GM18511 (cell line): ENCODE measurements at regions not wholly inside any gene's neighbourhood (a gene's known extent, or its start where the extent isn't known, plus 50 kb on each side); places are given as distances from the start of the nearest gene placed in this dataset.
"Not testable (repeated sequence)": the region's sequence is repeated elsewhere in the genome, so short reads cannot be mapped to it uniquely, and the experiment has no call there.

Experiments used
- ATAC-seq: cut with Tn5 transposase; IDR thresholded peaks from one replicate; pipeline ENCODE4 v1.9.1; 2021; ENCODE audit warnings: mild to moderate bottlenecking, moderate library complexity; ENCODE audit not compliant: unreplicated experiment

DNA sequence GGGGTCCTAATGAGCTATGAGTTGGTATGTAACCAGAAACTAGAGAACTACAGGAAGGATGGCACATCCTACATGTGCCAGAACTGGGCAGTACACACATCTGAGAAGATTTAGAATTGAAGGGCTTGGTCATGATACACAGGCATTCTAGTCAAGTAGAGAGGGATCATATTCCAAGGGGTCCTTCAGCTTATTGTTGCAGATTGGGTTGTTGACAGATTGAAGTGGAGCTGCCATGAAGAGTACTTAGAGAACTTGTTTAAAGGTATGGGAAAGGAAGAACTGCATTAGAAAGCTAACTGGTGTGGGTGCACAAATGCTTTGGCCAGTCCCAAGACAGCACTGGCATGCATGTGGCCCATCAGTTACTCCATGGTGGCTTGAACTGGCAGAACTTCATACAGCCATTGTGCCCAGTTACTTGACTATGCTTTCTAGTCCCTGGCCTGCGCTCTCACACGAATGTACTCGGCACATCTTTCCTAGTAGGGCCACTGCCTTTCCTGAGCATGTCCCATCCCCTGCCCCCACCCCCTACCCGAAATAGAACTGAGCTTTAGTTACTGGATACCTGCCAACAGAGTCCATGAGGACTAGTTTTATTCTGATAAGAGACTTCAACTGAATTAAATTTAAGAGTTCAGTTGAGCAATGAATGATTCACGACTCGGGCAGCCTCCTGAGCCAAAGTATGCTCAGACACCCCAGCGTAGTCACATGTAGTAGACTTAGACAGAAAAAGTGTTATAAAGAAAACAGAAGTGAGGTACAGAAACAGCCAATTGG lies 64.0 kb downstream of the CCNG2 start:
- no peak for ATAC-seq

- ATAC-seq: no peak
Observed at GRCh38 chr4:77225022-77225421, 68.0 kb downstream of the CCNG2 start.

GRCh38 chr4:77226939-77227705 lies 70.1 kb downstream of the CCNG2 start:
- no peak for ATAC-seq

GRCh38 chr4:77229433-77229832 lies 72.4 kb downstream of the CCNG2 start:
- ATAC-seq: no peak

- ATAC-seq: no peak
Observed at GRCh38 chr4:77232653-77233052, 75.6 kb downstream of the CCNG2 start.

DNA sequence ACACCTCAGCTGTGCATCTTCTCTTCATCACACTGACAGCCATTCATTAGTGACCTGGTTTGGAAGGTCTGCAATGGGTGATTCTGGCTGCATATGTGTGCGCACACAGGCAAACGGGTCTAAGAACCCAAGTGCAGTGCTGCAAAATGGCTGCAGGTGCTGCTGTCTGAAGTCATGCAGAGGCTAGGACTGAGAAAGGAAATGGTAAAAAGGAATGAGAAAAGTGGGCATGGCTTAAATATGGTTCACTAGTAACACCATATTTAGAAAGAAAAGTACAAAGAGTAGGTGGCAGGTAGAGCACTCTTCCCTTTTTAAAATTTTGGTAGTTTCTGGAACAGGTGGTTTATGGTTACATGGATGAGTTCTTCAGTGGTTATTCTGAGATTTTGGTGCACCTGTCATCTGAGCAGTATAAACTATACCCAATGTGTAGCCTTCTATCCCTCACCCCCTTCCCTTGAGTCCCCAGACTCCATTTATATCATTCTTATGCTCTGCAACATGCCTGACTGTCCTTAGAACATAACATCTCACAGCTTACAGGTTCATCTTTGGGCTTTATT lies 78.4 kb downstream of the CCNG2 start:
- ATAC-seq: peak; percentile 88

DNA sequence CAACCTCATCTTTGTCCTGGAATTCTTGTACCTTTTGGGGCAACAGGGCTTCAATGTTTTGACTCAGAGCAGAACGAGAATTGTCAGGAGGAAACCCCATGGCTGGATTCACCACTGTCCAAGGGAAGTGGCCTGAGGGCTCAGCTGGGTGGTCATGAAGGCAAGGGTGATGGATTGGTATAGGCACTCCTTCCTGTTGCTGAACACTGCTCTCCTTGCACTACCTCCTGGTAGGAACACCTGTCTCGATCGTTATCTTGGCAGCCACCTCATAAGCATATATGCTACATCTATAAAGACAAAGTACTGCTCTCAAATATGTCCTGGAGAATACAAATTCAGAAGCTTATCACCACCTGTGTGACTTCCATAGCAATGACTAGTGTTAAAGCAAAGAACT lies 79.8 kb downstream of the CCNG2 start:
- no peak for ATAC-seq

DNA sequence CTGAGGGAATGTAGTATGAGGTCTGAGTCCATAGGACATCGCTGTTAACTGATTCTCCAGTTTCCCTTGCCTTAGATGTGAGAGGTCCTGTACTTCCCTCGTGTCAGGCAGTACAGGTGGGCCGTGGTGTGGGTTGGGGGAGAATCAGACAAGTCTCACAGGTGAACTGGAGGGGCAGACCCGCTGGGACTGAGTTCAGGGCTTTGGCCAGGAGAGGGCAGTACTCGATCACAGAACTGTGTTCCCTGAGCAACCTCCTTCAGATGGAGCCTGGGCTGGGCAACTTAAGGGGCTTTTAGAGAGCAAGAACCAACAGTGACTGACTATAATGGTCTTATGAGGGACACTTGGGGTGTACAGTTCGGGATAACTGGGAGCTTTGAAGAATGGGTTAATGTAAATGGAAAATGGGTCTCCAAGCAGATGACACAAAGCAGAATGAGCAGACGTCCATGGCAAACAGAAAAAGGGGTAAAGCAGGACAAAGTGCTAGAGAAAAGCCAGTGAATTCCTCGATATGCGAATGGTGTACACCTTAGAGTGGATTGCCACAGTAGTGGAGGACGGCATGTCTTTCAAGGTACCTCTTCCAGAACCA lies 83.6 kb downstream of the CCNG2 start:
- peak; percentile 82 for ATAC-seq

- no peak for ATAC-seq
Observed at GRCh38 chr4:77248805-77249204, 91.8 kb downstream of the CCNG2 start.

GRCh38 chr4:77251751-77252150 lies 94.7 kb downstream of the CCNG2 start:
- no peak for ATAC-seq

DNA sequence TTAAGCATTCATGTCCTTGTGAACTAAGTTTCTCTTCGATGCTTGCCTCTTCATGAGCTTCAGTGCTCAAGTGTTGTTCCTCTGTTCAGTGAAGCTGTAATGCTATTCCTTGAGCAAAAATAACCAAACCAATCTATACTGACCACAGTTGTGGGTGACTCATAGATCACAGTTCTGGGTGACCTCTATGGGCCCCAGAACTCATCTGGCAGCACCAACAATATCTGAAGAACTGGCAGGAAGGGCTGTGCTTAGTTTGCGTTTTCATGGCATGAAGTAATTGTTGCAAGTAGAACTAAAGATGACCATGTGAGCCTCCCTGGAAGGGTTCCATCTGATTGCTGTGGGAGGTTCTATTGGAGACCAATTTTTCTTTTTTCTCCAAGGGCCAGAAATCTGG lies 106.2 kb downstream of the CCNG2 start:
- ATAC-seq: no peak

GRCh38 chr4:77263976-77264375 lies 107.0 kb downstream of the CCNG2 start:
- not testable (repeated sequence) for ATAC-seq

DNA sequence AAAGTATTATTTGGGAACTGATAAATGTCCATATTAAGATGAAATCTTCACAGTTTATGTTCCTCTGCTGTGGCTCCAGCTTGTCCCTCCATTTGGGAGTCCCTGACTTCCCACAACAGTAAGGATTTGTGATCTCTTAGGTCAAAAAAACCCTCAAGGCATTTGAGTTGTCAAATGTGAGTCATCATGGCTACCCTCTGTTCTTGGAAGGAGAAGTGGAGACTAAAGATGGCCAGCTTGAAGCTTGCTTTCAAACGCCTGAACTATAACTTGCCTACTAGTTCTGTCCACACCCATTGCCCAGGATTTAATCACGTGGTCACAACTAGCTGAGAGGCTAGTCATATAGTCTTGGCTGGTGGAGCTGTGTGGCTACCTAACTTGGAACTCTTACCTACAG lies 107.8 kb downstream of the CCNG2 start:
- no peak for ATAC-seq

- no peak for ATAC-seq
Observed at GRCh38 chr4:77268108-77268507, 111.1 kb downstream of the CCNG2 start.

GRCh38 chr4:77269505-77269904 lies 112.5 kb downstream of the CCNG2 start:
- no peak for ATAC-seq

DNA sequence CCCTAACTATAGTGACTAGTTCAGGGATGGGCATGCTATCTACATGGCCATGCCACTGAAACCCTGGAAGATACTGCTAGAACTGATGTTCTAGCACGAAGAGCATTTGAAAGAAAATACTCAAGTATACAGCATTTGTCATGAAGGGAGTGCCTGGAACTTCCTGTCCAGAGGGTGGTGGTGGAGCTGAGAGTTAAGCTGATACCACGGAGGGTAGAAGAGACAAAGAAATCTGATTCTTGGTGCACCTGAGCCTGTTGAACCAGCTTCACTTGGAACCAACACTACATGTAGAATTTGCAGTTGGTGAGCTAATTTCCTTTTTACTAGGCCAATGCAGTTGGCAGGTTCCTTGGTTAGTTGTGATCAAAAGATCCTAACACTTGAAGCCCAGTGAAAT lies 116.4 kb downstream of the CCNG2 start:
- ATAC-seq: no peak

- not testable (repeated sequence) for ATAC-seq
Observed at GRCh38 chr4:77279114-77279513, 122.1 kb downstream of the CCNG2 start.

DNA sequence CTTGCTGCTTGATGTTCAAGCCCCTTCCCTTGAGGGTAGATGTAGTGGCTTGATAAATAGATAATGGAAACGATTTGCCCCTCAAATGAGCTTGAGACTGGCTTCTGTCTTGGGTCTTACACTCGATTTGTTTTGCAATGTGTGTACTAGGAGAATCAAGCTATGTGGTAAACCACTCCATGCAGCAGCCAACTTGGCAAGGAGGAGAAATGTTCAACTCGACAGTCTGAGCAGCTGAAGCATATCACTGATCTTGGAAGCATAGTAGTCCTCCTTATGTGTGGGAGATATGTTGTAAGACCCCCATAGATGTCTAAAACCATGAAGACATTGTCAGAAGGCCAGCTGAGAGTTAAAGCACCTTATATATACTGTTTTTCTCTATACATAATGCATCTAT lies 125.3 kb downstream of the CCNG2 start:
- no peak for ATAC-seq

DNA sequence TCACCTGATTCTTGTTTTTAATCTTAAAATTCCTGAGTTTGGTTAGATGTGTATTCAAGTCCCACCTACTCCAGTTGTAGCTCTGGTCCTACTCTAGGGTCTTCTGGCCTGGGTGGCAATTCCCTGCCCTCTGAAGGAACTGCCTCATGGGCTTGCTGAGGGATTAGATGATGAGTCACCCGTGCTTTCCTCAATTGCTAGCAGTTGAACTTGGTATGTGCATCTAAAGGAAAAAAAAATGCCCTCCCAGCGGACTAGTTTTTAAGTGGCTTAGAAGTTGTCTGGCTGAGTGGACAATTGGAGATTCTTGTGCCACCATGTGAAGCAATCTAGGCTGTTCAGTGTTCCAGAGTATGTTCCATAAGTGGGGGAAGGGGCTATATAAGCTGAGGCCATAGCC lies 127.0 kb downstream of the CCNG2 start:
- ATAC-seq: no peak

DNA sequence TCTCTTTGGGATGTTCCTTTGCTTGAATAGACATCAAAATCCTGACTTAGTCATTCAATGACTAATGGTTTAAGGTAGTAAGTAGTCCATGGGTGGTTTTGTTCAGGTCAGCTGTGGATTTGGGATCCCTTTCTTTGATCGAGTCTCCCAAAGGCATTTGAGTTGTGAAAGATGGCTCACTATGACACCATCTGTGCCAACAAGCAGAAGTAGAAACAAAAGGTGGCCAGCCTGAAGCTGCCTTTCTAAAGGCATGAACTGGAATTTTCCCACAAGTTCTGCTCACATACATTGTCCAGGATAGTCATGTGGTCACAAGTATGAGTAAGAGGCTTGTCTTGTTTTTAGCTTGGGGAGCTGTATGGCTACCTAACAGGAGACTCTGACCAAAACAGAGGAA lies 129.9 kb downstream of the CCNG2 start:
- ATAC-seq: no peak

GRCh38 chr4:77293426-77293825 lies 136.4 kb downstream of the CCNG2 start:
- no peak for ATAC-seq

DNA sequence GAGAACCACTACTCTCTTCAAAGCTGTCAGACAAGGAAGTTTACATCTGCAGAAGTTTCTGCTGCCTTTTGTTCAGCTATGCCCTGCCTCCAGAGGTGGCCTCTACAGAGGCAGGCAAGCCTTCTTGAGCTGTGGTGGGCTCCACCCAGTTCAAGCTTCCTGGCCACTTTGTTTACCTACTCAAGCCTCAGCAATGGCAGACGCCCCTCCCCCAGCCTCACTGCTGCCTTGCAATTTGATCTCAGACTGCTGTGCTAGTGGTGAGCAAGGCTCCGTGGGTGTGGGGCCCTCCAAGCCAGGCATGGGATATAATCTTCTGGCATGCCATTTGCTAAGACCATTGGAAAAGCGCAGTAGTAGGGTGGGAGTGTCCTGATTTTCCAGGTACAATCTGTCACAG lies 144.0 kb downstream of the CCNG2 start:
- ATAC-seq: not testable (repeated sequence)
